ENCODE measurements at regions not wholly inside any gene's neighbourhood (a gene's known extent, or its start where the extent isn't known, plus 50 kb on each side); places are given as distances from the start of the nearest gene placed in this dataset.
"Not testable (repeated sequence)": the region's sequence is repeated elsewhere in the genome, so short reads cannot be mapped to it uniquely, and the experiment has no call there.

DNA sequence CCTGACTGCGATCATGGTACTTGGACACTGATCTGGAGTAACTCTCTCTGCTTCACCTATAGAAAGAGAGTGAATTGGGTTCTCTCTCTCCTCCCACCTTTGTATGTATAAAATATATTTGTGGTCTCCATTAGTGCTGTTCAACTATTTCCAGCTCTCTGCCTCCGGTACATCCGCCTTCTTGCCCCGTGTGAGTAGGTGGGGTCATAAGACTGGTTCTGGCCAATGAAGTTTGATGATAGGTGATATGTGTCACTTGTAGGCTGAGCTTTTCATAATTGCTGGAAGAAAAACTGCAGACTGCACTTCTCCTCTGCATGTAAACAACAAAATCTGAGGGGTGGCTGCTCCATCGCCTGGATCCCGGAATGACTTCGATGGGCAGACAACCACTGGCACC, 210.4 kb downstream of the EXOC5 start:
- WGBS, 5 donors, result 73 to 87% (median 79%) methylated on average over 7 of the region's 7 CpGs
- no peak overlapping the region for H3K27ac ChIP-seq
- peaks cover 0 to 9% (median 0%) of the 10 kb centered on the region in 6 donors for H3K4me1 ChIP-seq
- intact Hi-C loops (cut with DNase I; ENCODE audit: low total_unique reads), result no loop called here
- TF ChIP-seq POLR2AphosphoS5 (IDR thresholded peaks at IDR 0.05) (no peak), POLR2A (IDR thresholded peaks at IDR 0.05) (no peak)
- TF ChIP-seq, protein P1, sequence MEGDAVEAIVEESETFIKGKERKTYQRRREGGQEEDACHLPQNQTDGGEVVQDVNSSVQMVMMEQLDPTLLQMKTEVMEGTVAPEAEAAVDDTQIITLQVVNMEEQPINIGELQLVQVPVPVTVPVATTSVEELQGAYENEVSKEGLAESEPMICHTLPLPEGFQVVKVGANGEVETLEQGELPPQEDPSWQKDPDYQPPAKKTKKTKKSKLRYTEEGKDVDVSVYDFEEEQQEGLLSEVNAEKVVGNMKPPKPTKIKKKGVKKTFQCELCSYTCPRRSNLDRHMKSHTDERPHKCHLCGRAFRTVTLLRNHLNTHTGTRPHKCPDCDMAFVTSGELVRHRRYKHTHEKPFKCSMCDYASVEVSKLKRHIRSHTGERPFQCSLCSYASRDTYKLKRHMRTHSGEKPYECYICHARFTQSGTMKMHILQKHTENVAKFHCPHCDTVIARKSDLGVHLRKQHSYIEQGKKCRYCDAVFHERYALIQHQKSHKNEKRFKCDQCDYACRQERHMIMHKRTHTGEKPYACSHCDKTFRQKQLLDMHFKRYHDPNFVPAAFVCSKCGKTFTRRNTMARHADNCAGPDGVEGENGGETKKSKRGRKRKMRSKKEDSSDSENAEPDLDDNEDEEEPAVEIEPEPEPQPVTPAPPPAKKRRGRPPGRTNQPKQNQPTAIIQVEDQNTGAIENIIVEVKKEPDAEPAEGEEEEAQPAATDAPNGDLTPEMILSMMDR (IDR thresholded peaks at IDR 0.05 in 8 of 11, conservative IDR thresholded peaks at IDR 0.05 in 3 of 11), result no peak
- no peaks in the 10 kb centered on the region for H3K27me3 ChIP-seq (replicated peaks in 1 of 7)
- no peak for DNase-seq
- H3K4me3 ChIP-seq, result no peak overlapping the region
- no peaks in the 10 kb centered on the region for H3K36me3 ChIP-seq
- no peaks in the 10 kb centered on the region for H3K9me3 ChIP-seq

DNA sequence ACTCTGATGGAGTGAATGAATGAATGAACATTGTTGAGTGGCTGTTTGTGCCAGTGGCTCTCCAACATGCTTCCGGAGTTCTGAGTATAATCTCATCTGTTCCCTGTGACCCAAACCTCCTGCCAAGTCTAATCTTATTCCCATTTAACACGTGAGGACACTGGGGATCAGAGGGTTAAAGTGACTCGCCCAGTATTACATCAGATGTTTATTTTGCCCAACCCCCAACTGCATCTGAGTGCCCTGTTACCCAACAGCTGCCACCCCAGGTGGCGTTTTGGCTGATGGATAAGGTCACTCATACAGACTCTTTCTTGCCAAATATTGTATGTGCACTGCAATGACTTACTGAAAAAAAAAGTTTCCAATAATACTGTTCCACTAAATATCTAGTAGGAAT, 210.9 kb downstream of the EXOC5 start:
- intact Hi-C loops (cut with DNase I; ENCODE audit: low total_unique reads), result no loop called here
- no peaks in the 10 kb centered on the region for H3K9me3 ChIP-seq
- TF ChIP-seq POLR2A (IDR thresholded peaks at IDR 0.05) (no peak), POLR2AphosphoS5 (IDR thresholded peaks at IDR 0.05) (no peak)
- TF ChIP-seq, protein P1 (IDR thresholded peaks at IDR 0.05 in 8 of 11, conservative IDR thresholded peaks at IDR 0.05 in 3 of 11), result no peak
- H3K4me1 ChIP-seq, result peaks cover 0 to 9% (median 0%) of the 10 kb centered on the region in 6 donors
- no peak for DNase-seq
- H3K27me3 ChIP-seq (replicated peaks in 1 of 7), result no peaks in the 10 kb centered on the region
- H3K36me3 ChIP-seq, result no peaks in the 10 kb centered on the region
- no peak overlapping the region for H3K27ac ChIP-seq
- H3K4me3 ChIP-seq, result no peak overlapping the region
- WGBS, 5 donors, result 44 to 52% (median 51%) methylated on average over 4 of the region's 4 CpGs

DNA sequence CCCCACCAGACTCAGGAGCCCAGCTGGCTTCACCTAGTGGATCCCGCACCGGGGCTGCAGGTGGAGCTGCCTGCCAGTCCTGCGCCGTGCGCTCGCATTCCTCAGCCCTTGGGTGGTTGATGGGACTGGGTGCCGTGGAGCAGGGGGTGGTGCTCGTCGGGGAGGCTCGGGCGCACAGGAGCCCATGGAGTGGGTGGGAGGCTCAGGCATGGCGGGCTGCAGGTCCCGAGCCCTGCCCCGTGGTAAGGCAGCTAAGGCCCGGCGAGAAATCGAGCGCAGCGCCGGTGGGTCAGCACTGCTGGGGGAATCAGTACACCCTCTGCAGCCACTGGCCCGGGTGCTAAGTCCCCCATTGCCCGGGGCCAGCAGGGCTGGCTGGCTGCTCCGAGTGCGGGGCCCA, 212.2 kb downstream of the EXOC5 start:
- H3K4me1 ChIP-seq; H3K4me3 ChIP-seq; DNase-seq; H3K9me3 ChIP-seq; H3K36me3 ChIP-seq; H3K27ac ChIP-seq; H3K27me3 ChIP-seq (replicated peaks in 1 of 7); intact Hi-C loops (cut with DNase I; ENCODE audit: low total_unique reads): not testable (repeated sequence)
- 92 to 100% (median 93%) methylated on average over 11 to 22 of the region's 24 CpGs; no CpG with 5 or more reads in 1 of the 5 donors for WGBS, 5 donors

DNA sequence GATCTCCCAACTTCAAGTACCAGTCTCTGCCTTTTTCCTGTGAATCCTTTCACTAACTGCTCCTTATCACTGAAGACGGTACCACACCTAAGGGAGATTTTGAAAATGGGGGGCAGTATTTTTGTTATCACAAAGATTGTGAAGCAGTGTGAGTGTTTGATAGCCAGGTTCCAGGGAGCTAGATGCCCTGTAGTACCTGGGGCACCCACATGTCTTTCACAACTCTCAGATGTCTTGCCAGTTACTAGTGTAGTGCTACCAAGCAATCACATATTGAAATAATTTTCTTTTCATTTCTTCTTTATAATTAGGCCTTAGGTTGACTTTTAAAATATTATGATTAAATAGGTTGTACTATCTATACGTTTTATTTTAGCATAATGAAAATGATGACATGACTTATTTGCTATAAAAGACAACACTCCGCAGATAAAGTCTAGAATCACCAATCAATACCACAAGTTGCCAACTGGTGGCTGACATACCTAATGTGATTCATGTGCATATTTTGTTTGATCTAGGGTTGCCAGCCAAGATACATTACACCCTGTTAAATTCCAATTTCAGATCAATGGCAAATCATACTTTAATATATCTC, 215.9 kb downstream of the EXOC5 start:
- WGBS, 5 donors, result 82 to 92% (median 86%) methylated on average over 3 of the region's 3 CpGs
- TF ChIP-seq POLR2AphosphoS5 (IDR thresholded peaks at IDR 0.05) (no peak), POLR2A (IDR thresholded peaks at IDR 0.05) (no peak)
- TF ChIP-seq, protein P1 (IDR thresholded peaks at IDR 0.05 in 8 of 11, conservative IDR thresholded peaks at IDR 0.05 in 3 of 11), result no peak
- intact Hi-C loops (cut with DNase I; ENCODE audit: low total_unique reads), result no loop called here
- Histone ChIP-seq H3K4me1 (no peaks in the 10 kb centered on the region), H3K36me3 (no peaks in the 10 kb centered on the region), H3K4me3 (no peak overlapping the region), H3K27ac (no peak overlapping the region), H3K9me3 (no peaks in the 10 kb centered on the region), H3K27me3 (replicated peaks in 1 of 7) (peaks cover 0 to 12% (median 0%) of the 10 kb centered on the region in 7 donors)
- no peak for DNase-seq

DNA sequence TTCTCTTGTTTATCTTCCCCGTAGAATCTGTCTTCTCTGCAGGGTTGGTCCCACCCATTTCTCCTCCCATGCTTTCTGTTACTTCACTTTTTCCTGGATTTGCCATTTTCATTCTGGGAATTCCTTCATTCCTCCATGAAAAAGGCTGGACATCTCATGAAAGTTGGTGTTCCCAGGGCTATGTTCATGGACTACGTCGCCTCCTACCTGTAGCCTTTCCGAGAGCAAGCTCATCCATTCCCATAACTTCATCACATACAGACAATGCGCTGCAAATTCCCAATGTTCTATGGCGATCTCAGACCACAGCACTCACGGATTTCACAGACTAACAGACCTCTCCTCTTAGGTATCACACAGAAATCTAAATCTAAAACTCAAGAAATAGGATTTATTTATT, 217.1 kb downstream of the EXOC5 start:
- DNase-seq, result no peak
- intact Hi-C loops (cut with DNase I; ENCODE audit: low total_unique reads), result no loop called here
- Histone ChIP-seq H3K9me3 (no peaks in the 10 kb centered on the region), H3K4me1 (no peaks in the 10 kb centered on the region), H3K36me3 (no peaks in the 10 kb centered on the region), H3K27ac (no peak overlapping the region), H3K4me3 (no peak overlapping the region), H3K27me3 (replicated peaks in 1 of 7) (peaks cover 0 to 12% (median 0%) of the 10 kb centered on the region in 7 donors)
- 75 to 85% (median 84%) methylated on average over 7 of the region's 7 CpGs for whole genome bisulfite sequencing, 5 donors
- no peak for TF ChIP-seq POLR2AphosphoS5 (IDR thresholded peaks at IDR 0.05)
- TF ChIP-seq, protein P1 (IDR thresholded peaks at IDR 0.05 in 8 of 11, conservative IDR thresholded peaks at IDR 0.05 in 3 of 11), result no peak
- TF ChIP-seq POLR2A (IDR thresholded peaks at IDR 0.05), result no peak

Data from spleen (tissue), 11 donors.